ENCODE measurements at regions not wholly inside any gene's neighbourhood (a gene's known extent, or its start where the extent isn't known, plus 50 kb on each side); places are given as distances from the start of the nearest gene placed in this dataset.
"Not testable (repeated sequence)": the region's sequence is repeated elsewhere in the genome, so short reads cannot be mapped to it uniquely, and the experiment has no call there.

- TF ChIP-seq, protein P1, sequence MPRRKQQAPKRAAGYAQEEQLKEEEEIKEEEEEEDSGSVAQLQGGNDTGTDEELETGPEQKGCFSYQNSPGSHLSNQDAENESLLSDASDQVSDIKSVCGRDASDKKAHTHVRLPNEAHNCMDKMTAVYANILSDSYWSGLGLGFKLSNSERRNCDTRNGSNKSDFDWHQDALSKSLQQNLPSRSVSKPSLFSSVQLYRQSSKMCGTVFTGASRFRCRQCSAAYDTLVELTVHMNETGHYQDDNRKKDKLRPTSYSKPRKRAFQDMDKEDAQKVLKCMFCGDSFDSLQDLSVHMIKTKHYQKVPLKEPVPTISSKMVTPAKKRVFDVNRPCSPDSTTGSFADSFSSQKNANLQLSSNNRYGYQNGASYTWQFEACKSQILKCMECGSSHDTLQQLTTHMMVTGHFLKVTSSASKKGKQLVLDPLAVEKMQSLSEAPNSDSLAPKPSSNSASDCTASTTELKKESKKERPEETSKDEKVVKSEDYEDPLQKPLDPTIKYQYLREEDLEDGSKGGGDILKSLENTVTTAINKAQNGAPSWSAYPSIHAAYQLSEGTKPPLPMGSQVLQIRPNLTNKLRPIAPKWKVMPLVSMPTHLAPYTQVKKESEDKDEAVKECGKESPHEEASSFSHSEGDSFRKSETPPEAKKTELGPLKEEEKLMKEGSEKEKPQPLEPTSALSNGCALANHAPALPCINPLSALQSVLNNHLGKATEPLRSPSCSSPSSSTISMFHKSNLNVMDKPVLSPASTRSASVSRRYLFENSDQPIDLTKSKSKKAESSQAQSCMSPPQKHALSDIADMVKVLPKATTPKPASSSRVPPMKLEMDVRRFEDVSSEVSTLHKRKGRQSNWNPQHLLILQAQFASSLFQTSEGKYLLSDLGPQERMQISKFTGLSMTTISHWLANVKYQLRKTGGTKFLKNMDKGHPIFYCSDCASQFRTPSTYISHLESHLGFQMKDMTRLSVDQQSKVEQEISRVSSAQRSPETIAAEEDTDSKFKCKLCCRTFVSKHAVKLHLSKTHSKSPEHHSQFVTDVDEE (CRISPR knock-in tag; IDR thresholded peaks at IDR 0.05) = no peak
- TF ChIP-seq ZC3H10 (CRISPR knock-in tag; IDR thresholded peaks at IDR 0.05) (no peak), TOX (CRISPR knock-in tag; IDR thresholded peaks at IDR 0.05; ENCODE audit: borderline replicate concordance) (no peak), ESRRG (CRISPR knock-in tag; IDR thresholded peaks at IDR 0.05) (no peak), PPARA (CRISPR knock-in tag; IDR thresholded peaks at IDR 0.05; ENCODE audit: borderline replicate concordance) (no peak), CSRNP3 (CRISPR knock-in tag; IDR thresholded peaks at IDR 0.05) (no peak), BACH2 (CRISPR knock-in tag; IDR thresholded peaks at IDR 0.05; ENCODE audit: borderline replicate concordance) (no peak), CREB5 (CRISPR knock-in tag; IDR thresholded peaks at IDR 0.05; ENCODE audit: low read depth) (no peak), OSR1 (CRISPR knock-in tag; IDR thresholded peaks at IDR 0.05) (no peak), RARB (CRISPR knock-in tag; IDR thresholded peaks at IDR 0.05) (no peak), SNAI2 (CRISPR knock-in tag; IDR thresholded peaks at IDR 0.05) (no peak)
- TF ChIP-seq, protein P2, sequence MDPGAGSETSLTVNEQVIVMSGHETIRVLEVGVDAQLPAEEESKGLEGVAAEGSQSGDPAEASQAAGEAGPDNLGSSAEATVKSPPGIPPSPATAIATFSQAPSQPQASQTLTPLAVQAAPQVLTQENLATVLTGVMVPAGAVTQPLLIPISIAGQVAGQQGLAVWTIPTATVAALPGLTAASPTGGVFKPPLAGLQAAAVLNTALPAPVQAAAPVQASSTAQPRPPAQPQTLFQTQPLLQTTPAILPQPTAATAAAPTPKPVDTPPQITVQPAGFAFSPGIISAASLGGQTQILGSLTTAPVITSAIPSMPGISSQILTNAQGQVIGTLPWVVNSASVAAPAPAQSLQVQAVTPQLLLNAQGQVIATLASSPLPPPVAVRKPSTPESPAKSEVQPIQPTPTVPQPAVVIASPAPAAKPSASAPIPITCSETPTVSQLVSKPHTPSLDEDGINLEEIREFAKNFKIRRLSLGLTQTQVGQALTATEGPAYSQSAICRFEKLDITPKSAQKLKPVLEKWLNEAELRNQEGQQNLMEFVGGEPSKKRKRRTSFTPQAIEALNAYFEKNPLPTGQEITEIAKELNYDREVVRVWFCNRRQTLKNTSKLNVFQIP (CRISPR knock-in tag; IDR thresholded peaks at IDR 0.05; ENCODE audit: borderline replicate concordance, low read depth) = no peak
Measured at GRCh38 chr2:150672311-150672710, 184.8 kb upstream of the RND3 start.

GRCh38 chr2:150669492-150669891, 182.0 kb upstream of the RND3 start:
- no peak for TF ChIP-seq ZNF70 (CRISPR knock-in tag; IDR thresholded peaks at IDR 0.05)
- TF ChIP-seq CSDC2 (CRISPR knock-in tag; IDR thresholded peaks at IDR 0.05) = no peak
- no peak for TF ChIP-seq RARB (CRISPR knock-in tag; IDR thresholded peaks at IDR 0.05)
- no peak for ATAC-seq

More at GRCh38 chr2:150672311-150672710, 184.8 kb upstream of the RND3 start:
- ATAC-seq = no peak

DNA sequence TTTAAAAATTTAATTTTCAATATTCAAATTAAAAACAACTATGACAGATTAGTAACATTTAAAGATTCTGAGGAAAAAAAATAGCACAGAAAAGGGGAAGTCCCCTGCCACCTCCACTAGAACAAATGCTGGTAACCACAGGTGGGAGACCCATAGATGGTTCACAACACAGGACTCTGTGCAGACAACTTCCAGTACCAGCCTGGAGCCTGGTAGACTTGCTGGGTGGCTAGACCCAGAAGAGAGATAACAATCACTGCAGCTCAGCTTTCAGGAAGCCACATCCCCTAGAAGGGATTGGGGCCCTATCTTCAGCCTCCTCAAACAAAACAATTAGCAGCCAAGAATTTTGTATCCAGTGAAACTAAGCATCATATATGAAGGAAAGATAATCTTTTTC, 179.6 kb upstream of the RND3 start:
- not testable (repeated sequence) for ATAC-seq

DNA sequence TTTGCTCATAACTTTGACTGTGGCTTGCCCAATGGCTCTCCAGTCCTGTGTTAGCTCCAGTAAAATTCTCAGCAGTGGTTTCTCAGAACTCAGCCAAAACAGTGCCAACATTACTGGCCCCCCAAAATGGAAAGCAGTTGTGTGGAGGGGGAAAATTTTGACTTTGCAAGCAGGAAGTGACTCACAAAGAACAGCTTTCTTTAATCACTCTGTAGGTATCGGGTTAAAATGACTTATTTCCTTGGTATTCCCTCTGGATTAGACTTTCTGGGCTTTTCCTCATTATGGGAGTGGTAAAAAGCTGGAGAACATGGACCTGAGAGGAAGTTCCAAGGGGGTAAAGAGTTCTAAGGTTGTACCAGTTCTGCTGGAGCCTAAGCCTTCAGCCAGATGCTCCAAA, 175.7 kb upstream of the RND3 start:
- peak; percentile 92 for ATAC-seq
- TF ChIP-seq CSDC2 (CRISPR knock-in tag; IDR thresholded peaks at IDR 0.05) (no peak), OSR1 (CRISPR knock-in tag; IDR thresholded peaks at IDR 0.05) (0 out of 2 replicates have a peak, but pooled peaks have one; percentile 21)

GRCh38 chr2:150656002-150656401, 168.5 kb upstream of the RND3 start:
- TF ChIP-seq ZNF565 (CRISPR knock-in tag; conservative IDR thresholded peaks at IDR 0.05; ENCODE audit: low read depth) (no peak), CSRNP3 (CRISPR knock-in tag; IDR thresholded peaks at IDR 0.05) (no peak), CREB5 (CRISPR knock-in tag; IDR thresholded peaks at IDR 0.05; ENCODE audit: low read depth) (no peak), ZNF70 (CRISPR knock-in tag; IDR thresholded peaks at IDR 0.05) (no peak), BACH2 (CRISPR knock-in tag; IDR thresholded peaks at IDR 0.05; ENCODE audit: borderline replicate concordance) (no peak), TOX (CRISPR knock-in tag; IDR thresholded peaks at IDR 0.05; ENCODE audit: borderline replicate concordance) (no peak), PPARA (CRISPR knock-in tag; IDR thresholded peaks at IDR 0.05; ENCODE audit: borderline replicate concordance) (no peak), ZNF8 (CRISPR knock-in tag; IDR thresholded peaks at IDR 0.05) (no peak), TCF4 (CRISPR knock-in tag; IDR thresholded peaks at IDR 0.05; ENCODE audit: borderline replicate concordance) (no peak)
- TF ChIP-seq, protein P1 (CRISPR knock-in tag; IDR thresholded peaks at IDR 0.05) = no peak
- TF ChIP-seq, protein P3, sequence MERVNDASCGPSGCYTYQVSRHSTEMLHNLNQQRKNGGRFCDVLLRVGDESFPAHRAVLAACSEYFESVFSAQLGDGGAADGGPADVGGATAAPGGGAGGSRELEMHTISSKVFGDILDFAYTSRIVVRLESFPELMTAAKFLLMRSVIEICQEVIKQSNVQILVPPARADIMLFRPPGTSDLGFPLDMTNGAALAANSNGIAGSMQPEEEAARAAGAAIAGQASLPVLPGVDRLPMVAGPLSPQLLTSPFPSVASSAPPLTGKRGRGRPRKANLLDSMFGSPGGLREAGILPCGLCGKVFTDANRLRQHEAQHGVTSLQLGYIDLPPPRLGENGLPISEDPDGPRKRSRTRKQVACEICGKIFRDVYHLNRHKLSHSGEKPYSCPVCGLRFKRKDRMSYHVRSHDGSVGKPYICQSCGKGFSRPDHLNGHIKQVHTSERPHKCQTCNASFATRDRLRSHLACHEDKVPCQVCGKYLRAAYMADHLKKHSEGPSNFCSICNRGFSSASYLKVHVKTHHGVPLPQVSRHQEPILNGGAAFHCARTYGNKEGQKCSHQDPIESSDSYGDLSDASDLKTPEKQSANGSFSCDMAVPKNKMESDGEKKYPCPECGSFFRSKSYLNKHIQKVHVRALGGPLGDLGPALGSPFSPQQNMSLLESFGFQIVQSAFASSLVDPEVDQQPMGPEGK (CRISPR knock-in tag; IDR thresholded peaks at IDR 0.05; ENCODE audit: borderline replicate concordance) = no peak
- no peak for ATAC-seq
